OCI-LY7 (cell line): ENCODE measurements at regions not wholly inside any gene's neighbourhood (a gene's known extent, or its start where the extent isn't known, plus 50 kb on each side); places are given as distances from the start of the nearest gene placed in this dataset.

Source experiments
- BruUV-seq: library from RNA; stranded (reverse); fragments of 400-500 nt; replicated peaks from 2 replicates; lab custom pipeline; 2021; lab: Mats Ljungman, UMichigan
- CTCF ChIA-PET: fragments of 300-600 bp; sonication (Branson Sonifier 250); formaldehyde crosslinking; loops from one replicate; lab custom pipeline; 2022; ENCODE audit warnings: antibody characterized with exemption; ENCODE audit not compliant: unreplicated experiment; lab: Charles Lee
- POLR2A ChIA-PET: fragments of 300-600 bp; sonication (Branson Sonifier 250); formaldehyde crosslinking; loops from one replicate; lab custom pipeline; 2022; ENCODE audit warnings: antibody characterized with exemption; lab: Charles Lee
- DNase-seq: peaks from one replicate; pipeline ENCODE4 v3.0.0-alpha.2; 2015; ENCODE audit warnings: low spot score
- H2AFZ ChIP-seq: fragments of 200-600 bp; sonication (generic), shearing (Covaris generic); 2 replicates; pipeline ENCODE4 v1.6.1; 2014; ENCODE audit warnings: mild to moderate bottlenecking, antibody characterized with exemption, low read length, moderate library complexity
- H3K27ac ChIP-seq: fragments of 200-600 bp; sonication (generic); 2 replicates; pipeline ENCODE4 v1.5.1; 2014; ENCODE audit warnings: mixed run types, low read depth, mild to moderate bottlenecking, moderate library complexity, low read length, inconsistent platforms; ENCODE audit not compliant: poor library complexity, severe bottlenecking
- H3K36me3 ChIP-seq: fragments of 200-600 bp; sonication (generic); 2 replicates; pipeline ENCODE4 v1.6.1; 2014; ENCODE audit warnings: mild to moderate bottlenecking, antibody characterized with exemption, low read length, moderate library complexity, mixed read lengths; ENCODE audit not compliant: insufficient read depth
- H3K4me1 ChIP-seq: fragments of 200-600 bp; sonication (generic); 2 replicates; pipeline ENCODE4 v1.5.1; 2014; ENCODE audit warnings: mild to moderate bottlenecking, low read length; ENCODE audit not compliant: insufficient read depth, poor library complexity, severe bottlenecking
- H3K4me2 ChIP-seq: fragments of 200-600 bp; sonication (generic); 2 replicates; pipeline ENCODE4 v1.6.1; 2014; ENCODE audit warnings: mild to moderate bottlenecking, low read length
- H3K4me3 ChIP-seq: fragments of 200-600 bp; sonication (generic); 2 replicates; pipeline ENCODE4 v1.5.1; 2014; ENCODE audit warnings: mild to moderate bottlenecking, low read depth, low read length; ENCODE audit not compliant: poor library complexity, severe bottlenecking
- H3K79me2 ChIP-seq: fragments of 200-600 bp; sonication (generic); 2 replicates; pipeline ENCODE4 v1.6.1; 2016; ENCODE audit warnings: low read depth, mild to moderate bottlenecking, low read length, moderate library complexity, mixed read lengths; ENCODE audit not compliant: insufficient read depth
- H3K9me2 ChIP-seq: fragments of 200-600 bp; sonication (generic); 2 replicates; pipeline ENCODE4 v1.6.1; 2016; ENCODE audit warnings: mild to moderate bottlenecking, low read length, mixed read lengths; ENCODE audit not compliant: insufficient read depth
- H3K9me3 ChIP-seq: fragments of 200-600 bp; sonication (generic); 2 replicates; pipeline ENCODE4 v1.6.1; 2014; ENCODE audit warnings: mild to moderate bottlenecking, mixed run types, low read length, mixed read lengths
- H4K20me1 ChIP-seq: fragments of 200-600 bp; sonication (generic); 2 replicates; pipeline ENCODE4 v1.6.1; 2014; ENCODE audit warnings: mild to moderate bottlenecking, antibody characterized with exemption, low read length, moderate library complexity, mixed read lengths; ENCODE audit not compliant: insufficient read depth
- CTCF ChIP-seq: fragments of 200-600 bp; sonication (generic); conservative IDR thresholded peaks from 2 replicates; pipeline ENCODE4 v1.5.1; 2014; ENCODE audit warnings: mild to moderate bottlenecking, antibody characterized with exemption, low read length, moderate library complexity, mixed read lengths
- EZH2phosphoT487 ChIP-seq: fragments of 200-600 bp; sonication (generic); IDR thresholded peaks from 2 replicates; pipeline ENCODE4 v1.6.1; 2018; ENCODE audit warnings: low read depth, borderline replicate concordance, mild to moderate bottlenecking, mixed run types, antibody characterized with exemption, low read length, moderate library complexity, mixed read lengths
- intact Hi-C: fragments of 100-400 bp; cut with micrococcal nuclease; formaldehyde crosslinking; loops from one replicate; pipeline ENCODE4 v1.10.0; 2022; ENCODE audit not compliant: unreplicated experiment

GRCh38 chr18:68041327-68041726, 524.8 kb upstream of the DSEL start:
- no peak overlapping the region for H2AFZ ChIP-seq
- H3K9me3 ChIP-seq: no peaks in the 10 kb centered on the region
- H3K4me3 ChIP-seq: no peak overlapping the region
- DNase-seq: no peak
- ChIA-PET CTCF (no interaction called here), POLR2A (no interaction called here)
- H3K4me2 ChIP-seq: no peak overlapping the region
- H3K9me2 ChIP-seq: no peaks in the 10 kb centered on the region
- no peaks in the 10 kb centered on the region for H4K20me1 ChIP-seq
- no peak overlapping the region for H3K27ac ChIP-seq
- H3K36me3 ChIP-seq: no peaks in the 10 kb centered on the region
- intact Hi-C loops: loop anchor here (10.0 kb wide), 1 partner anchor 63 kb away; no protein-coding TSS in a partner anchor
- H3K4me1 ChIP-seq: no peaks in the 10 kb centered on the region
- BruUV-seq: no TSS peak
- no peaks in the 10 kb centered on the region for H3K79me2 ChIP-seq
- no peak for TF ChIP-seq CTCF
- no peak for TF ChIP-seq EZH2phosphoT487

- Histone ChIP-seq H3K4me3 (no peak overlapping the region), H2AFZ (no peak overlapping the region), H3K36me3 (no peaks in the 10 kb centered on the region), H3K4me2 (no peak overlapping the region), H4K20me1 (no peaks in the 10 kb centered on the region), H3K9me2 (no peaks in the 10 kb centered on the region), H3K9me3 (no peaks in the 10 kb centered on the region), H3K79me2 (no peaks in the 10 kb centered on the region), H3K27ac (no peak overlapping the region), H3K4me1 (no peaks in the 10 kb centered on the region)
- BruUV-seq: no TSS peak
- CTCF ChIA-PET: no interaction called here
- no peak for DNase-seq
- POLR2A ChIA-PET: no interaction called here
- TF ChIP-seq EZH2phosphoT487 (no peak), CTCF (no peak)
- intact Hi-C loops: loop anchor here (10.0 kb wide), 1 partner anchor 65 kb away; no protein-coding TSS in a partner anchor
Observed at GRCh38 chr18:68040198-68040597, 523.7 kb upstream of the DSEL start.

- Histone ChIP-seq H3K9me3 (no peaks in the 10 kb centered on the region), H3K9me2 (no peaks in the 10 kb centered on the region), H3K4me1 (no peaks in the 10 kb centered on the region), H3K27ac (no peak overlapping the region), H2AFZ (no peak overlapping the region), H4K20me1 (no peaks in the 10 kb centered on the region), H3K36me3 (no peaks in the 10 kb centered on the region), H3K4me3 (no peak overlapping the region), H3K4me2 (no peak overlapping the region), H3K79me2 (no peaks in the 10 kb centered on the region)
- POLR2A ChIA-PET: no interaction called here
- intact Hi-C loops: no loop called here
- CTCF ChIA-PET: no interaction called here
- DNase-seq: no peak
- TF ChIP-seq CTCF: no peak
- no peak for TF ChIP-seq EZH2phosphoT487
- BruUV-seq: no TSS peak
Observed at GRCh38 chr18:68035774-68036522, 519.4 kb upstream of the DSEL start.
